GM12865 (cell line): ENCODE measurements at regions not wholly inside any gene's neighbourhood (a gene's known extent, or its start where the extent isn't known, plus 50 kb on each side); places are given as distances from the start of the nearest gene placed in this dataset.

Experiments used
- DNase-seq: peaks from one replicate; pipeline ENCODE4 v3.0.0; 2010; ENCODE audit warnings: low read depth
- H3K4me3 ChIP-seq: 2 replicates; pipeline ENCODE4 v1.5.1; 2011; ENCODE audit warnings: mild to moderate bottlenecking, low read depth, low read length, control low read depth
- CTCF ChIP-seq: IDR thresholded peaks from 2 replicates; pipeline ENCODE4 v1.5.1; 2011; ENCODE audit warnings: low read length, control low read depth, low read depth, inconsistent platforms; ENCODE audit not compliant: insufficient read depth; ENCODE audit errors: missing control alignments

DNA sequence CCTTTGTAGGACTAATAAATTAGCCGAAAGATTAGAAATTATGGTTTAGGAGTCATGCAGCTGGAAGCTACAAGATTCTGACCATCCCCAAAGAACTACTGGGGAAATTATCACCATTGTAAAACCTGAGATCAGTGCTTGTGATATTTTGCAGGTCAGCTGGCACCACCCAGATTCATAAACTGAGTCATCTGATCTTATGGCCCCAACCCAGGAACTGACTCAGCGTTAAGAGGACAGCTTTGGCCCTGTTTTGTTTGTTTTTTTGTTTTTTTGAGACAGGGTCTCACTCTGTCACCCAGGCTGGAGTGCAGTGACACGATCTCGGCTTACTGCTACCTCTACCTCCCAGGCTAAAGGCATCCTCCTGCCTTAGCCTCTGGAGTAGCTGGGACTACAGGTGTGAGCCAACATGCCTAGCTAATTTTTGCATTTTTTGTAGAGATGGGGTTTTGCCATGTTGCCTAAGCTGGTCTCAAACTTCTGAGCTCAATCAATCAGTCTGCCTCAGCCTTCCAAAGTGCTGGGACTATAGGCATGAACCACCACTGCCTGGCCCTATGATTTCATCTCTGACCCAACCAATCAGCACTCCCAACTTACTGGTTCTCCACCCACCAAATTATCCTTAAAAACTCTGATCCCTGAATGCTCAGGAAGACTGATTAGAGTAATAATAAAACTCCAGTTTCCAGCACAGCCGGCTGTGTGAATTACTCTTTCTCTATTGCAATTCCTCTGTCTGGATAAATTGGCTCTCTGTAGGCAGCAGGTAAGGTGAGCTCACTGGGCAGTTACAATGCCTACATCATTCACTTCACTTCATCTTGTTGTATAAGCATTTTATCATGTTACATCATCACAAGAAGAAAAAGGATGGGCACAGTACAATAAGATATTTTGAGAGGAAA lies 79.4 kb upstream of the KSR1 start:
- no peak for TF ChIP-seq CTCF
- no peak for DNase-seq
- no peak overlapping the region for H3K4me3 ChIP-seq

- no peak for DNase-seq
- no peak overlapping the region for H3K4me3 ChIP-seq
- no peak for TF ChIP-seq CTCF
Measured at GRCh38 chr17:27378482-27379175, 77.6 kb upstream of the KSR1 start.

GRCh38 chr17:27379888-27380533 lies 76.2 kb upstream of the KSR1 start:
- H3K4me3 ChIP-seq: no peak overlapping the region
- no peak for TF ChIP-seq CTCF
- DNase-seq: no peak

- no peak overlapping the region for H3K4me3 ChIP-seq
- no peak for TF ChIP-seq CTCF
- no peak for DNase-seq
Measured at GRCh38 chr17:27380551-27380950, 75.7 kb upstream of the KSR1 start.

GRCh38 chr17:27381007-27381501 lies 75.2 kb upstream of the KSR1 start:
- peak; percentile 91 for DNase-seq
- H3K4me3 ChIP-seq: no peak overlapping the region
- TF ChIP-seq CTCF: peak; percentile 100

GRCh38 chr17:27382025-27382424 lies 74.2 kb upstream of the KSR1 start:
- no peak for TF ChIP-seq CTCF
- no peak for DNase-seq
- H3K4me3 ChIP-seq: no peak overlapping the region
